ENCODE measurements at regions not wholly inside any gene's neighbourhood (a gene's known extent, or its start where the extent isn't known, plus 50 kb on each side); places are given as distances from the start of the nearest gene placed in this dataset.

DNA sequence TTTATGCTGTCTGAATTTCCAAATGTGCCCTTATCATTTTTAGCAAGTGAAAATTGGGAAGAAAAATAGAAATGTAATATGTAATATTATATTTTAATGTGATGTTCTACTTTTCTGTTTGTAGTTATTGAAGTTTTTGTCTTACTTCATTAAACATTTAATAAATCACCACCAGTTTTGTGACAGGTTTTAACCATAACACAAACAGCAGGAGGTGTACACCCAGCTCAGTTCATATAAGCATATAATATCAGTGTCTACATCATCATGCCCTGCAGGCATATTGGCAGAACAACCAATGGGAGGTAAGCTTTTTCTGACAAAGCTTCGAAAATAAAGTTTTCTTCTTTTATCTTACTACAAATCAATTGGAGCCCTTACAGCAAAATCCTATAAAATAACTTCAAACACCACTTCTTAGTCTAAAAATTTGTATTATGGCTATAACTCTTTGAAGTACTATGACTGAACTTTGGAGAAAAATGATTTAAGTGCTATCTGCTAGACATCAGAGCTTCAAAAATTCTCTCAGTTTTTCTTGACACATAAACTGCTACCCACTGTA, 236.7 kb downstream of the BARHL2 start (continued):
- TF ChIP-seq CREM (CRISPR knock-in tag; IDR thresholded peaks at IDR 0.05): no peak
- TF ChIP-seq TEAD1 (CRISPR knock-in tag; IDR thresholded peaks at IDR 0.05): no peak
- no peak for TF ChIP-seq MXD4 (CRISPR knock-in tag; IDR thresholded peaks at IDR 0.05; ENCODE audit: borderline replicate concordance)
- TF ChIP-seq CREB1 (CRISPR knock-in tag; IDR thresholded peaks at IDR 0.05): no peak

DNA sequence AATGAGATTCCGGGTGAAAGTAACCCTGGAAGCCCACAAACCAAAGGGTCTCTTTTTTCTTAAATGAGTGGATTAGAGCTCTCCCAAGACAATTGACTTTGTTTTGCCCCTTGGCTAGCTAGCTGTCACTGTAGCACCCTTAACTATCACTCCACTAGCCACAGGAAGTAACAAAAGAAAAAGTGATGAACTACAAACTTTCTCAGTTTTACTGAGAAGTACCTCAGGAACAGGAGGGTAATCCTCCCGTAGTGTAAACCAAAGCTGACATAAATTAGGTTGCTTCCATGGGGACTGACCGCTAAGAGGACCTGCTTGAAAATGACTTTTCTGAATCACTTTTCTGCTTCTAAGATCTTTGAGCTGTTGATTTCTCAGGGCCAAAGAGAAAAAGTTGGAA, 240.1 kb downstream of the BARHL2 start:
- DNase-seq (ENCODE audit: low spot score): no peak
- H3K36me3 Mint-ChIP-seq: no peaks in the 10 kb centered on the region

DNA sequence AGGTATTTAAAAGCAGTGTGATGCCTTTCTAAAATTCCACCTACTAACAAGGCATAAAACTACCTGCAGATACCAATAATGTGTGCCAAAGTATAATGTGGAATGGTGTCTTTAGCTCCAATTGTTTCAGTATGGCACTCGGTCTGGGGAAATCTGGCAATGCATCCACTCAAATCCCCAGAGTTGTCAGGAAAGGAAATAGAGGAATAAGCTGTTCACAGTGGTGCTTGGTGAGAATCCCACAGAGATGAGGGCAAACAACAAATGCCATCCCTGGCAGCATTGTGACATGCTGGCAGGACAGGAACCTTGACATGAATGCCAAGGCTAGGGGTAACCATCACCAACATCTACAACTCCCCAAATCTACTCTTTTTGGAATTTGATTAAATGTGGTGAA, 240.7 kb downstream of the BARHL2 start:
- CTCF ChIA-PET: interaction anchor here (1.0 to 3.0 kb wide), 7 partner anchors 11 to 344 kb away, joined by 3 to 18 read pairs (median 7); no protein-coding TSS in a partner anchor
- H3K9me3 Mint-ChIP-seq: no peaks in the 10 kb centered on the region

More for the DNA sequence above, 240.1 kb downstream of the BARHL2 start:
- no peak for TF ChIP-seq IRF2 (CRISPR knock-in tag; IDR thresholded peaks at IDR 0.05; ENCODE audit: borderline replicate concordance, low read depth)
- TF ChIP-seq, protein P1, sequence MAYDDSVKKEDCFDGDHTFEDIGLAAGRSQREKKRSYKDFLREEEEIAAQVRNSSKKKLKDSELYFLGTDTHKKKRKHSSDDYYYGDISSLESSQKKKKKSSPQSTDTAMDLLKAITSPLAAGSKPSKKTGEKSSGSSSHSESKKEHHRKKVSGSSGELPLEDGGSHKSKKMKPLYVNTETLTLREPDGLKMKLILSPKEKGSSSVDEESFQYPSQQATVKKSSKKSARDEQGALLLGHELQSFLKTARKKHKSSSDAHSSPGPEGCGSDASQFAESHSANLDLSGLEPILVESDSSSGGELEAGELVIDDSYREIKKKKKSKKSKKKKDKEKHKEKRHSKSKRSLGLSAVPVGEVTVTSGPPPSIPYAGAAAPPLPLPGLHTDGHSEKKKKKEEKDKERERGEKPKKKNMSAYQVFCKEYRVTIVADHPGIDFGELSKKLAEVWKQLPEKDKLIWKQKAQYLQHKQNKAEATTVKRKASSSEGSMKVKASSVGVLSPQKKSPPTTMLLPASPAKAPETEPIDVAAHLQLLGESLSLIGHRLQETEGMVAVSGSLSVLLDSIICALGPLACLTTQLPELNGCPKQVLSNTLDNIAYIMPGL (CRISPR knock-in tag; IDR thresholded peaks at IDR 0.05): no peak
- TF ChIP-seq, protein P2, sequence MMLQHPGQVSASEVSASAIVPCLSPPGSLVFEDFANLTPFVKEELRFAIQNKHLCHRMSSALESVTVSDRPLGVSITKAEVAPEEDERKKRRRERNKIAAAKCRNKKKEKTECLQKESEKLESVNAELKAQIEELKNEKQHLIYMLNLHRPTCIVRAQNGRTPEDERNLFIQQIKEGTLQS (CRISPR knock-in tag; conservative IDR thresholded peaks at IDR 0.05): no peak
- TF ChIP-seq ZNF263 (CRISPR knock-in tag; IDR thresholded peaks at IDR 0.05; ENCODE audit: low read depth): no peak
- TF ChIP-seq, protein P3, sequence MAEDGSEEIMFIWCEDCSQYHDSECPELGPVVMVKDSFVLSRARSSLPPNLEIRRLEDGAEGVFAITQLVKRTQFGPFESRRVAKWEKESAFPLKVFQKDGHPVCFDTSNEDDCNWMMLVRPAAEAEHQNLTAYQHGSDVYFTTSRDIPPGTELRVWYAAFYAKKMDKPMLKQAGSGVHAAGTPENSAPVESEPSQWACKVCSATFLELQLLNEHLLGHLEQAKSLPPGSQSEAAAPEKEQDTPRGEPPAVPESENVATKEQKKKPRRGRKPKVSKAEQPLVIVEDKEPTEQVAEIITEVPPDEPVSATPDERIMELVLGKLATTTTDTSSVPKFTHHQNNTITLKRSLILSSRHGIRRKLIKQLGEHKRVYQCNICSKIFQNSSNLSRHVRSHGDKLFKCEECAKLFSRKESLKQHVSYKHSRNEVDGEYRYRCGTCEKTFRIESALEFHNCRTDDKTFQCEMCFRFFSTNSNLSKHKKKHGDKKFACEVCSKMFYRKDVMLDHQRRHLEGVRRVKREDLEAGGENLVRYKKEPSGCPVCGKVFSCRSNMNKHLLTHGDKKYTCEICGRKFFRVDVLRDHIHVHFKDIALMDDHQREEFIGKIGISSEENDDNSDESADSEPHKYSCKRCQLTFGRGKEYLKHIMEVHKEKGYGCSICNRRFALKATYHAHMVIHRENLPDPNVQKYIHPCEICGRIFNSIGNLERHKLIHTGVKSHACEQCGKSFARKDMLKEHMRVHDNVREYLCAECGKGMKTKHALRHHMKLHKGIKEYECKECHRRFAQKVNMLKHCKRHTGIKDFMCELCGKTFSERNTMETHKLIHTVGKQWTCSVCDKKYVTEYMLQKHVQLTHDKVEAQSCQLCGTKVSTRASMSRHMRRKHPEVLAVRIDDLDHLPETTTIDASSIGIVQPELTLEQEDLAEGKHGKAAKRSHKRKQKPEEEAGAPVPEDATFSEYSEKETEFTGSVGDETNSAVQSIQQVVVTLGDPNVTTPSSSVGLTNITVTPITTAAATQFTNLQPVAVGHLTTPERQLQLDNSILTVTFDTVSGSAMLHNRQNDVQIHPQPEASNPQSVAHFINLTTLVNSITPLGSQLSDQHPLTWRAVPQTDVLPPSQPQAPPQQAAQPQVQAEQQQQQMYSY (CRISPR knock-in tag; IDR thresholded peaks at IDR 0.05): no peak
- no peak for TF ChIP-seq ZNF121 (CRISPR knock-in tag; IDR thresholded peaks at IDR 0.05)
- TF ChIP-seq HMGA2 (CRISPR knock-in tag; IDR thresholded peaks at IDR 0.05): no peak
- no peak for TF ChIP-seq RORB (CRISPR knock-in tag; IDR thresholded peaks at IDR 0.05)
- TF ChIP-seq, protein P4, sequence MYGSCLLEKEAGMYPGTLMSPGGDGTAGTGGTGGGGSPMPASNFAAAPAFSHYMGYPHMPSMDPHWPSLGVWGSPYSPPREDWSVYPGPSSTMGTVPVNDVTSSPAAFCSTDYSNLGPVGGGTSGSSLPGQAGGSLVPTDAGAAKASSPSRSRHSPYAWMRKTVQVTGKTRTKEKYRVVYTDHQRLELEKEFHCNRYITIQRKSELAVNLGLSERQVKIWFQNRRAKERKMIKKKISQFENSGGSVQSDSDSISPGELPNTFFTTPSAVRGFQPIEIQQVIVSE (CRISPR knock-in tag; IDR thresholded peaks at IDR 0.05; ENCODE audit: borderline replicate concordance): no peak
- TF ChIP-seq ZBTB21 (CRISPR knock-in tag; IDR thresholded peaks at IDR 0.05; ENCODE audit: borderline replicate concordance): no peak
- no peak for TF ChIP-seq NFYB (CRISPR knock-in tag; conservative IDR thresholded peaks at IDR 0.05; ENCODE audit: low read depth)
- ChIA-PET CTCF (interaction anchor here (0.8 to 3.0 kb wide), 6 partner anchors 42 to 345 kb away, joined by 3 to 18 read pairs (median 6); no protein-coding TSS in a partner anchor), POLR2A (no interaction called here)
- no peak for ATAC-seq
- H3K27ac Mint-ChIP-seq: no peak overlapping the region
- H3K27me3 Mint-ChIP-seq (ENCODE audit: low read depth): no peaks in the 10 kb centered on the region
- no peaks in the 10 kb centered on the region for H3K9me3 Mint-ChIP-seq
- H3K4me1 Mint-ChIP-seq: no peaks in the 10 kb centered on the region
- no peak overlapping the region for H3K4me3 Mint-ChIP-seq

More for the DNA sequence above, 240.7 kb downstream of the BARHL2 start:
- POLR2A ChIA-PET: no interaction called here
- H3K27me3 Mint-ChIP-seq (ENCODE audit: low read depth): no peaks in the 10 kb centered on the region
- TF ChIP-seq ZNF317 (CRISPR knock-in tag; IDR thresholded peaks at IDR 0.05; ENCODE audit: borderline replicate concordance, low read depth): no peak
- TF ChIP-seq, protein P5, sequence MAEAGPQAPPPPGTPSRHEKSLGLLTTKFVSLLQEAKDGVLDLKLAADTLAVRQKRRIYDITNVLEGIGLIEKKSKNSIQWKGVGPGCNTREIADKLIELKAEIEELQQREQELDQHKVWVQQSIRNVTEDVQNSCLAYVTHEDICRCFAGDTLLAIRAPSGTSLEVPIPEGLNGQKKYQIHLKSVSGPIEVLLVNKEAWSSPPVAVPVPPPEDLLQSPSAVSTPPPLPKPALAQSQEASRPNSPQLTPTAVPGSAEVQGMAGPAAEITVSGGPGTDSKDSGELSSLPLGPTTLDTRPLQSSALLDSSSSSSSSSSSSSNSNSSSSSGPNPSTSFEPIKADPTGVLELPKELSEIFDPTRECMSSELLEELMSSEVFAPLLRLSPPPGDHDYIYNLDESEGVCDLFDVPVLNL (CRISPR knock-in tag; IDR thresholded peaks at IDR 0.05; ENCODE audit: borderline replicate concordance, low read depth): no peak
- no peak for DNase-seq (ENCODE audit: low spot score)
- no peaks in the 10 kb centered on the region for H3K4me1 Mint-ChIP-seq
- H3K4me3 Mint-ChIP-seq: no peak overlapping the region
- no peak for ATAC-seq
- H3K36me3 Mint-ChIP-seq: no peaks in the 10 kb centered on the region
- no peak overlapping the region for H3K27ac Mint-ChIP-seq

All from WTC11 (cell line).